ENCODE measurements at regions not wholly inside any gene's neighbourhood (a gene's known extent, or its start where the extent isn't known, plus 50 kb on each side); places are given as distances from the start of the nearest gene placed in this dataset.

GRCh38 chr6:15824811-15825210 is 162.0 kb upstream of the DTNBP1 start:
- no peak for TF ChIP-seq CTCF (IDR thresholded peaks at IDR 0.05; ENCODE audit: low read depth, low read length, missing control alignments)
- no peak overlapping the region for H3K4me3 ChIP-seq (replicated peaks; ENCODE audit: low read depth, low read length)
- no peak for DNase-seq (ENCODE audit: extremely low read depth, low read depth)

- no peak for TF ChIP-seq CTCF (IDR thresholded peaks at IDR 0.05; ENCODE audit: low read depth, low read length, missing control alignments)
- no peak overlapping the region for H3K4me3 ChIP-seq (replicated peaks; ENCODE audit: low read depth, low read length)
- DNase-seq (ENCODE audit: extremely low read depth, low read depth) = no peak
Observed at GRCh38 chr6:15823838-15824414, 161.1 kb upstream of the DTNBP1 start.

DNA sequence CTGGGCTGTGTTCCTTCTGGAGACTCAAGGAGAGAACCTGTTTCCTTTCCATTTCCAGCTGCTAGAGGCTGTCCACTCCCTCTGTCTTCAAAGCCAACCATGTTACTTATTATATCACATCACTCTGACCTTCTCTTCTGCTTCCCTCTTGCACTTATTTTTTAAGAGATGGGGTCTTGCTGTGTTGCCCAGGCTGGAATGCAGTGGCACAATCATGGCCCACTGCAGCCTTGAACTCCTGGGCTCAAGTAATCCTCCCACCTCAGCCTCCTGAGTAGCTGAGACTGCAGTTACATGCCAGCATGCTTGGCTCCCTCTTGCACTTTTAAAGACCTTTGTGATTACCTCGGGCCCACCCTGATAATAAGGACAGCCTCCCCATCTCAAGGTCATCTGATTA is 160.0 kb upstream of the DTNBP1 start:
- H3K4me3 ChIP-seq (replicated peaks; ENCODE audit: low read depth, low read length) = no peak overlapping the region
- TF ChIP-seq CTCF (IDR thresholded peaks at IDR 0.05; ENCODE audit: low read depth, low read length, missing control alignments) = no peak

GRCh38 chr6:15819841-15820240 is 157.0 kb upstream of the DTNBP1 start:
- no peak for DNase-seq (ENCODE audit: extremely low read depth, low read depth)
- no peak overlapping the region for H3K4me3 ChIP-seq (replicated peaks; ENCODE audit: low read depth, low read length)
- no peak for TF ChIP-seq CTCF (IDR thresholded peaks at IDR 0.05; ENCODE audit: low read depth, low read length, missing control alignments)

More for the DNA sequence above, 160.0 kb upstream of the DTNBP1 start:
- DNase-seq (ENCODE audit: extremely low read depth, low read depth) = no peak

DNA sequence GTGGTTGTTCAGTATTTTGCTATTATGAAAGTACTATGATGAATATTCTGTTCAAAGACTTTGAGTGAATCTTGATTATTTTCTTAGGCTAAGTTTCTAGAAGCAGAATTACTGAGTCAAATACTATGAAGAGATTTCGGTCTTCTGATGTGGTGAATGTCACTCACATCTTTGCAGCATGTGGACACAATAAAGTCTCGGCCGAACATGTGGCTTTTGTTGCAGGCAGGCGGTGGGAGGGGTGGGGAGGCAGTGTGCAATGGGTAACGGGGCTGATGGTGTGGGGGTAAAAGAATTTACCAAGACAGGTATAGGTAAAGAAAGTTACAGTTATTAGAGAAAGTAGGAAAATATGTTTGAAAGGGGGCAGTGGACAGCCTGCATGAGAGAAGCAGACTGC is 156.4 kb upstream of the DTNBP1 start:
- no peak overlapping the region for H3K4me3 ChIP-seq (replicated peaks; ENCODE audit: low read depth, low read length)
- TF ChIP-seq CTCF (IDR thresholded peaks at IDR 0.05; ENCODE audit: low read depth, low read length, missing control alignments) = no peak
- DNase-seq (ENCODE audit: extremely low read depth, low read depth) = peak; percentile 15

DNA sequence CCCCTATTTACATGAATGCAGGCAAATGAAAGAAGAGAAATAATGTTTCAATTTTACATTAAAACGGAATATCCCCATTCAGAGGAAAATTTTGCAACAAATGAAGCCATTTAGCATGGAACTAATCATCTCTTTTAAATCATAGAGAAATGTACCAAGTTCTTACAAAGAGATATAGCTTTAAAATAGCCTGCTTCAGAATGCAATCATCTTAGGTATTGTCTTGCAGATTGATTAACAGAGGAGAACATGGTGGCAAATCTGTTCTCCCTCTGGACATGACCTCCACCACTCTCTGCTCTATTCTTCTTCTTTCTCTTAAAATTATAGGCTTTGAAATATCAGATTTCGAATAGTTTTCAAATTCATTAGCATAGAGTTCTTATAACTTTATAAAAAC is 155.7 kb upstream of the DTNBP1 start:
- no peak overlapping the region for H3K4me3 ChIP-seq (replicated peaks; ENCODE audit: low read depth, low read length)
- TF ChIP-seq CTCF (IDR thresholded peaks at IDR 0.05; ENCODE audit: low read depth, low read length, missing control alignments) = no peak
- DNase-seq (ENCODE audit: extremely low read depth, low read depth) = no peak

DNA sequence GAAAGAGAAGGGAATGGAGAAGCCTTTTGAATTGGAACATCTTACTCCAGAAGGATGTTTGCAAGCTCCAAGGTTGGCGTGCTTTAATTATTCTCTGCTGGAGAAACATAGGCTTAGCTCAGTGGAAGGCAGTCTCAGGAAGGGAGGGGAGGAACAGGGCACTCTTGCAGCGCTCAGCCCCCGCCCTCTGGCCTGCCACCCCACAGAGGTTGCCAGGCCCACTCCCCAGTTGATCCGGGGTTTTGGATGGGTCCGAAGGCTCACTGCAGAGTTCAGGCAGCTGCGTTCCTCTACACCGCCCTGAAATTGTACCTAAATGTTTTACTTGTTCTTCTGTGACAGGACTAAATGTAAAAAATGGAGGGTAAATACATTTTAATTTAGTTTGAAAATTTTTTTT is 155.2 kb upstream of the DTNBP1 start:
- TF ChIP-seq CTCF (IDR thresholded peaks at IDR 0.05; ENCODE audit: low read depth, low read length, missing control alignments) = no peak

More for the DNA sequence above, 155.2 kb upstream of the DTNBP1 start:
- DNase-seq (ENCODE audit: extremely low read depth, low read depth) = no peak
- H3K4me3 ChIP-seq (replicated peaks; ENCODE audit: low read depth, low read length) = no peak overlapping the region
